ENCODE measurements at regions not wholly inside any gene's neighbourhood (a gene's known extent, or its start where the extent isn't known, plus 50 kb on each side); places are given as distances from the start of the nearest gene placed in this dataset.

GRCh38 chr11:129287920-129288319 lies 87.7 kb upstream of the BARX2 start:
- Histone ChIP-seq H3K9me3 (no peaks in the 10 kb centered on the region), H3K4me1 (peaks cover 28% of the 10 kb centered on the region; the same call in 2 of the 3 replicates), H3K27ac (no peak overlapping the region), H3K4me3 (no peak overlapping the region), H3K4me2 (no peak overlapping the region)
- no peak for DNase-seq (ENCODE audit: low read depth in 1 of 2, low spot score in 1 of 2)
- TF ChIP-seq FOSB (CRISPR knock-in tag; IDR thresholded peaks at IDR 0.05) (no peak), TP53 (CRISPR knock-in tag; IDR thresholded peaks at IDR 0.05) (no peak), KDM5A (IDR thresholded peaks at IDR 0.05) (no peak), FOXS1 (CRISPR knock-in tag; IDR thresholded peaks at IDR 0.05) (no peak), REST (IDR thresholded peaks at IDR 0.05) (no peak), CBX2 (IDR thresholded peaks at IDR 0.05; ENCODE audit: borderline replicate concordance, low read depth) (no peak), NPAS2 (CRISPR knock-in tag; IDR thresholded peaks at IDR 0.05; ENCODE audit: borderline replicate concordance) (no peak), HES2 (IDR thresholded peaks at IDR 0.05) (no peak), ATOH8 (CRISPR knock-in tag; IDR thresholded peaks at IDR 0.05; ENCODE audit: low read depth) (no peak), GATA3 (IDR thresholded peaks at IDR 0.05; ENCODE audit: borderline replicate concordance) (no peak), ZSCAN20 (CRISPR knock-in tag; IDR thresholded peaks at IDR 0.05) (no peak), RAD21 (conservative IDR thresholded peaks at IDR 0.05 in 1 of 2, IDR thresholded peaks at IDR 0.05 in 1 of 2) (no peak), RCOR1 (IDR thresholded peaks at IDR 0.05; ENCODE audit: low read depth, low read length) (no peak), JUN (IDR thresholded peaks at IDR 0.05) (no peak), TFCP2L1 (CRISPR knock-in tag; IDR thresholded peaks at IDR 0.05) (no peak), MAZ (IDR thresholded peaks at IDR 0.05; ENCODE audit: borderline replicate concordance, low read depth, low read length) (no peak), BHLHE40 (IDR thresholded peaks at IDR 0.05; ENCODE audit: low read depth, low read length) (no peak), RARB (CRISPR knock-in tag; IDR thresholded peaks at IDR 0.05) (no peak), ELK1 (IDR thresholded peaks at IDR 0.05; ENCODE audit: low read depth, low read length) (no peak), EP300 (IDR thresholded peaks at IDR 0.05) (no peak)
- 96% methylated on average over 3 of the region's 3 CpGs for WGBS (ENCODE audit: missing lambda C conversion rate)
- POLR2A ChIA-PET: no interaction called here
- CTCF ChIA-PET: no interaction called here
- ATAC-seq: no peak
- no peak for FAIRE-seq

GRCh38 chr11:129286813-129287212 lies 88.8 kb upstream of the BARX2 start:
- TF ChIP-seq EP300 (IDR thresholded peaks at IDR 0.05): no peak
- no peak for TF ChIP-seq HDAC2 (IDR thresholded peaks at IDR 0.05)
- no peak for TF ChIP-seq ESRRA (IDR thresholded peaks at IDR 0.05; ENCODE audit: borderline replicate concordance, low read length)
- no peak for TF ChIP-seq SREBF2 (IDR thresholded peaks at IDR 0.05)
- no peak for TF ChIP-seq EHF (CRISPR knock-in tag; IDR thresholded peaks at IDR 0.05)
- TF ChIP-seq E2F6 (IDR thresholded peaks at IDR 0.05; ENCODE audit: borderline replicate concordance, low read depth): no peak
- TF ChIP-seq CEBPB (IDR thresholded peaks at IDR 0.05): no peak
- no peak for TF ChIP-seq MAZ (IDR thresholded peaks at IDR 0.05; ENCODE audit: borderline replicate concordance, low read depth, low read length)
- no peak for TF ChIP-seq HOXB13 (CRISPR knock-in tag; IDR thresholded peaks at IDR 0.05; ENCODE audit: low read depth)
- no peak for TF ChIP-seq HEYL (CRISPR knock-in tag; IDR thresholded peaks at IDR 0.05)
- no peak for TF ChIP-seq TFCP2L1 (CRISPR knock-in tag; IDR thresholded peaks at IDR 0.05)
- no peak for TF ChIP-seq ZNF302 (CRISPR knock-in tag; IDR thresholded peaks at IDR 0.05)
- no peak for TF ChIP-seq CBX2 (IDR thresholded peaks at IDR 0.05; ENCODE audit: borderline replicate concordance, low read depth)
- no peak for TF ChIP-seq SMC3 (IDR thresholded peaks at IDR 0.05)
- DNase-seq (ENCODE audit: low read depth in 1 of 2, low spot score in 1 of 2) (no peak), ATAC-seq (no peak), FAIRE-seq (no peak)
- Histone ChIP-seq H3K4me3 (no peak overlapping the region), H3K4me1 (peaks cover 31% of the 10 kb centered on the region; the same call in 2 of the 3 replicates), H3K27ac (no peak overlapping the region), H3K9me3 (no peaks in the 10 kb centered on the region), H3K4me2 (peak overlapping the region; percentile 34; the same call in 1 of the 3 replicates)
- CTCF ChIA-PET: no interaction called here
- POLR2A ChIA-PET: no interaction called here
- 23% methylated on average over 7 of the region's 7 CpGs for WGBS (ENCODE audit: missing lambda C conversion rate)
